D721Med (cell line): ENCODE measurements at regions not wholly inside any gene's neighbourhood (a gene's known extent, or its start where the extent isn't known, plus 50 kb on each side); places are given as distances from the start of the nearest gene placed in this dataset.
A peak's percentile ranks its signal among the peaks of the same experiment; 100 is the strongest.
"Not testable (repeated sequence)": the region's sequence is repeated elsewhere in the genome, so short reads cannot be mapped to it uniquely, and the experiment has no call there.

Source experiments
- DNase-seq: peaks from one replicate; pipeline ENCODE4 v3.0.0; 2011; ENCODE audit warnings: low spot score; ENCODE audit not compliant: insufficient read length
- FAIRE-seq: peaks from 2 replicates; lab custom pipeline; 2011; peaks lifted over from hg19 to GRCh38; lab: Jason Lieb, UNC
- TF ChIP-seq, protein P1 (sequence below): IDR thresholded peaks from 2 replicates; pipeline ENCODE4 v1.5.1; 2012; ENCODE audit warnings: mild to moderate bottlenecking, control low read depth; ENCODE audit not compliant: insufficient read depth; ENCODE audit errors: missing control alignments

GRCh38 chr21:23130308-23130707 lies 2132.1 kb downstream of the NCAM2 start:
- FAIRE-seq (no peak), DNase-seq (no peak)
- TF ChIP-seq, protein P1, sequence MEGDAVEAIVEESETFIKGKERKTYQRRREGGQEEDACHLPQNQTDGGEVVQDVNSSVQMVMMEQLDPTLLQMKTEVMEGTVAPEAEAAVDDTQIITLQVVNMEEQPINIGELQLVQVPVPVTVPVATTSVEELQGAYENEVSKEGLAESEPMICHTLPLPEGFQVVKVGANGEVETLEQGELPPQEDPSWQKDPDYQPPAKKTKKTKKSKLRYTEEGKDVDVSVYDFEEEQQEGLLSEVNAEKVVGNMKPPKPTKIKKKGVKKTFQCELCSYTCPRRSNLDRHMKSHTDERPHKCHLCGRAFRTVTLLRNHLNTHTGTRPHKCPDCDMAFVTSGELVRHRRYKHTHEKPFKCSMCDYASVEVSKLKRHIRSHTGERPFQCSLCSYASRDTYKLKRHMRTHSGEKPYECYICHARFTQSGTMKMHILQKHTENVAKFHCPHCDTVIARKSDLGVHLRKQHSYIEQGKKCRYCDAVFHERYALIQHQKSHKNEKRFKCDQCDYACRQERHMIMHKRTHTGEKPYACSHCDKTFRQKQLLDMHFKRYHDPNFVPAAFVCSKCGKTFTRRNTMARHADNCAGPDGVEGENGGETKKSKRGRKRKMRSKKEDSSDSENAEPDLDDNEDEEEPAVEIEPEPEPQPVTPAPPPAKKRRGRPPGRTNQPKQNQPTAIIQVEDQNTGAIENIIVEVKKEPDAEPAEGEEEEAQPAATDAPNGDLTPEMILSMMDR, result no peak

- FAIRE-seq (peak; percentile 66), DNase-seq (no peak)
- TF ChIP-seq, protein P1, result peak; percentile 27
These were observed 2133.0 kb downstream of the NCAM2 start for GRCh38 chr21:23131177-23131576.

DNA sequence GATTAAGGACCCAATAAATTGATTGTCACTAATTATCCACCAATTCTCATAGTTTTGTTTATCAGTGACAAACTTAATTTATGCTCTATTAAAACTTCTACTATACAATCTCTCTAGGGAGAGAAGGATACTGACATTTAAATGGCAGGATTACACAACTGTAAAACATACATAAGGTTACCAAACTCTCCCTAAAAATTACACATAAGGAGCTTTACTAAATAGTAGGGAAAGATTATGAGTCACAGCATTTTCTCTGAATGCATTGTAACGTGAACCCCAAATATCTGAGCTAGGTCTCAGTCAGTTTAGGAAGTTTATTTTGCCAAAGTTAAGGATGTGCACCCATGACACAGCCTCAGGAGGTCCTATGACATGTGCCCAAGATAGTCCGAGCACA lies 2140.6 kb downstream of the NCAM2 start:
- TF ChIP-seq, protein P1, result no peak
- FAIRE-seq, result no peak
- DNase-seq, result no peak

GRCh38 chr21:23152130-23152529 lies 2153.9 kb downstream of the NCAM2 start:
- DNase-seq (no peak), FAIRE-seq (no peak)
- TF ChIP-seq, protein P1, result no peak

DNA sequence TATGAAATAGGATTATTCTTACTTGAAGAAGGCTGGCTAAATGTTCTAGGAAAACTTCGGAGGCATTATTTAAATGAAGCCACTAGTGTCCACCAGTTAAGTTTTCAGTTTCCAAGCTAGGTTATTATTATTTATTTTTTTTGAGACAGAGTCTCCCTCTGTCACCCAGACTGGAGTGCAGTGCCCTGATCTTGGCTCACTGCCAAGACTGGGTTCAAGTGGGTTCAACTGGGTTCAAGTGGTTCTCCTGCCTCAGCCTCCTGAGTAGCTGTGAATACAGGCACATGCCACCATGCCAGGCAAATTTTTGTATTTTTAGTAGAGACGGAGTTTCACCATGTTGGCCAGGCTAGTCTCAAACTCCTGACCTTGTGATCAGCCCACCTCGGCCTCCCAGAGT lies 2155.6 kb downstream of the NCAM2 start:
- not testable (repeated sequence) for DNase-seq, FAIRE-seq

GRCh38 chr21:23155281-23155680 lies 2157.1 kb downstream of the NCAM2 start:
- FAIRE-seq (no peak), DNase-seq (no peak)
- TF ChIP-seq, protein P1, result no peak

GRCh38 chr21:23160914-23161313 lies 2162.7 kb downstream of the NCAM2 start:
- FAIRE-seq (no peak), DNase-seq (no peak)
- TF ChIP-seq, protein P1, result peak; percentile 22
